NCI-H2196 (cell line): ENCODE measurements at regions not wholly inside any gene's neighbourhood (a gene's known extent, or its start where the extent isn't known, plus 50 kb on each side); places are given as distances from the start of the nearest gene placed in this dataset.
"Not testable (repeated sequence)": the region's sequence is repeated elsewhere in the genome, so short reads cannot be mapped to it uniquely, and the experiment has no call there.

Experiments
- DNase-seq: peaks from one replicate; lab custom pipeline; 2025; ENCODE audit not compliant: unreplicated experiment; lab: John Stamatoyannopoulos, UW

- DNase-seq: no peak
These were observed 86.1 kb downstream of the RAP2A start for GRCh38 chr13:97520061-97520460.

DNA sequence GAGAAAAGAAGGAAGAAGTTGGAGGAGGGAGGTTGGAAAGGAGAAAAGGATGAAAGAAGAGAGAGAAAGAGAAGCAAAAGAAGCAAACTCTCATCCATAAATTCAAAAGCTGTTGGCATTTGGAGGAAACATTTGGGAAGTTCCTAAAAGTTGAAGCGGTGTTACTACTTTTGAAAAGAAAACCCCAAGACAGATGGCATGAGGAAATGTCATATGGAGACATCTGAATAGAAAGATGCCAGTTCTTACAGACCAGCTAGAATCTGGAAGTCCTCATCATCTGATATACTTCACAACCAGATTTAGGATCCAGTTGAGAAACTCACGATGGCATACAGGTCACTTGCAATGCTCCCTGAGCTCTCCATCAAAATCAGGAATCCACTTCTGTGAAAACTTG lies 86.9 kb downstream of the RAP2A start:
- DNase-seq: no peak

DNA sequence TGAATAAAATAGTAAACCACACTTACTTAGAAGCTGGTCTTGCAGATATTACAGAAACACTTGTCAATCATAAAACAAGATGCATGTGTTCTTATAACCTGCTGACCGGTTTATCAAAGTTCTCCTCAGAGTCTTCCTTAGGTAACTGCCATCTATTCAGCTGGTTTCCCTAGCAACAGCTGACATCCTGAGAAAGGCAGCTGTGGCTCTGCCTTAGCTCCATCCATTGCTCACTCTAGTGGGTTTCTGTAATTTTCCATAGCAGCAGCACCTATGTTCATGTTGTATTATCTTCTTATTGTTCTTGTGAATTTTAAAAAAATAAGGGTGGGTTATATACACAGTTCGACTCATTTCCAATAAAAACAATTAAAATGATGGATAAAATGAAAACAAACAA lies 87.8 kb downstream of the RAP2A start:
- no peak for DNase-seq

GRCh38 chr13:97522243-97522642 lies 88.3 kb downstream of the RAP2A start:
- no peak for DNase-seq

DNA sequence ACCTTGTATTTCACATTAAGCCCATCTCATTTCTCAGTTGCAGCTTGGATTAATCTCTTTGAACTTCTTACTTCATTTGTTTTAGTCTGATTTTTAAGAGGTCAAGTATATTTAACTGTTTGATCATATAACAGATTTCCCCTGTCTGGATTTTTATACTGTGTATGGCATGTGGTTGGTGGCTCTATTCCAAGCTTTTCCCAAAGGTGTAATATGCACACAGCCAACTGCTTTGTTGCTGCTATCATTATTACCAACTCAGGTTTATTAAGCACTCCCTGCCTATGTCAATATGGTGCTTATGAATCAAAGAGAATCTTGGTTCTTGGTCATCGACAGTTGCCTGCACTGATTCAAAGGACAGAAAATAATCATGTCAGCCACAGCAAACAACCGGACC lies 92.6 kb downstream of the RAP2A start:
- no peak for DNase-seq

DNA sequence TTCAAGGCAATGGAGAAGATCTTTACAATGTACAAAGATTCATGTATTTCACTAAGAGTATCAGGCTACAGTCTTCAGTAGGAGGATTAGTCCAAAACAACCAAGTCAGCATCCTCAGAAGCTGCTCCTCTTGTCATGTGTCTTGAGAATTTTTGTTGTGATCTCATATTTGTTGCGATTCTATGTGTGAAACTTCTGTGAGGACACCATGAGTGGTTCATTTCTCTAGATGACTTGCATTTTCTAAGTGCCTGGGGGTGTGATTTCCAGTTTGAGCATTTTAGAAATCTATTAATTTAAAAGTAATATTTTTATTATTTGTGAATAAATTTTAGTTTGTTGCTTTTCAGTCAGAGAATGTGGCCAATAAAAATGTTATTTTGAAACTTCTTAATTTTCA lies 94.5 kb downstream of the RAP2A start:
- DNase-seq: no peak

DNA sequence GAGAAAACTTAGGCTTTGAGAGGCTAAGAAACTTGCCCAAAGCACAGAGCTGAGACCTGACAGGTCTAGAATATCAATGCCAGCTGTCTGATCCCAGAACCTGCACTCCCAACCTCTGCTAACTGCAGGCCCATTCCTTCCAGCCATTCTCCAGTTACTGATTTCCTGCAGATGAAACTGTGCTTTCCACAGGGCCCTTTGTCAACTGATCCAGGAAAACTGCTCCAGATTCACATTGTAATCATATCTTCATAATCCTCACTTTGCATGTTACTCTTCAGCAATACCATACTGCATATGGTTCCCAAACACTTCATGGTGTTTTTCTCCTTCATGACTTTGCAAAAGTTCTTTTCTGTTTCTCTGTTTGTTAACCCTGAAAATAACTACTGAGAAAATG lies 100.6 kb downstream of the RAP2A start:
- DNase-seq: no peak

GRCh38 chr13:97535614-97536013 lies 101.6 kb downstream of the RAP2A start:
- DNase-seq: no peak

DNA sequence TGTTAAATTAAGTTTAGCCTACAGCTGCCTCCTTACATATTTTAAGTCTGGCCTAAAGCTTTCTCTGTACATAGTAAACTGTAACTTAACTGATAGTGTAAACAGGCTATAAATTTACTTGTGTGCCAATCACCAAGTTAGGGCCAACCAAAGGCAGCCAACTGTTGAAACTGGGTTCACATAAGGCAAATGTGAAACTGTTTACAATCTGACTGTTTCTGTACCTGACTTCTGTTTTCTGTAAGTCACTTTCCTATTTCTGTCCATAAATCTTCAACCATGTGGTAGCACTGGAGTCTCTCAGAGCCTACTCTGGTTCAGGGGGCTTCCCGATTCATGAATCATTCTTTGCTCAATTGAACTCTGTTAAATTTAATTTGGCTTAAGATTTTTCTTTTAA lies 103.1 kb downstream of the RAP2A start:
- no peak for DNase-seq

DNA sequence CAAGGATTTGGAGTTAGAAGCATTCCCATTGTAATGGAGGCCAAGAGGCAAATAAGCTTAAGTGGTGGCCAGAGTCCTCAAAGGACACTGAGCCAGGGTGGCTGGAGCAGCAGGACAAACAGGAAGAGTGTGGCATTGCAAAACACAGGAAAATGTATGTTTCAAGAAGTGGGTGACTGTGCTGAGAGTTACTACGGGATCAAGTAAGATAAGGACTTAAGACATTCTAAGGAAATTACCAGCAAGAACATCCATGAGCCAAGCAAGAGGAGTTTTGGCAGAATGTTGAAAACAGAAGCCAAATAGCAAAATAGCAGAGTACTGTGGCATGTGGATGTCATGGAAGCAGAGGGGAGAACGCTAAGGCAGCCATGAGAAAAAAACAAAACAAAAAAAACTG lies 104.2 kb downstream of the RAP2A start:
- DNase-seq: no peak

DNA sequence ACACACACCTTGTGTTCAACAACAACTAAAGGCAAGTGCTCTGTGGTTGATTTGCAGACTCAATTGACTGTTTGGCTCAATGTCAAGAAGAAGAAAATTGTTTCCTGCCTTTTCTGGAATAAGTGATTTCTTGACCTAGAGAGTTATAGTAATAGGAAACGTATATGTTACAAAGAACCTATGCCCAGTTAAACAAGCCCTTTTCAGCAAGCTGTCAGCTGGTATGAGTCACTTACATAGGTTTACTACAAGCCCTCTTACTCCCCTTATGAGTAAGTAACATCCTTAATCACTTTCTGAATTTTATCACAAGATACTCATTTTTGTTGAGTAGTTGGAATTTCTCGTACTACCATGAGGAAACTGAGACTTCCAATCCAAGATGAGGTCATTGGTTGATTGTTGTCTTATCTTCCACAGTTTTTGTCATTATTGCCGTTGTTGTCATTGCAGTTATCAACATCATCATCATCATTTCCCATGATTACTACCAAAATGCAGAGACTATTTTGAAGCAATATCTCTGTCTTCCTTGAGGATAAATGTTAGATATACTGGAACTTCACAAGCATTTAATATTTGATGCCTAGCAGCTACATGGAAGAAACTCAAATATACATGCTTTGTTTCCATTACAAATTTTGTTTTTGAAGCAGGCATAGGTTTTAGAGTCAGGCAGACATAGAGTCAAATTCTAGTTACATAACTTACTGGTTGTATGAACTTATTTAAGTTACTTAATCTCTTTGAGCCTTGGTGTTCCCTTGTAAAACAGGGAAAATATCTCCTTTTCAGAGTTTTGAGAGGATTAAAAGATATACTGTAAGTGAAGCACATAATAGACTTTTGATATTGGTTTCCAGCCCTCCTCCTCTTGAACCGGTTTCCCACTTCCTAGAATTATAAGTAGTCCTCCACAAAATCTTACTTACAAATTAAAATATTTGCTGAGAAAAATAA lies 106.0 kb downstream of the RAP2A start:
- no peak for DNase-seq

DNA sequence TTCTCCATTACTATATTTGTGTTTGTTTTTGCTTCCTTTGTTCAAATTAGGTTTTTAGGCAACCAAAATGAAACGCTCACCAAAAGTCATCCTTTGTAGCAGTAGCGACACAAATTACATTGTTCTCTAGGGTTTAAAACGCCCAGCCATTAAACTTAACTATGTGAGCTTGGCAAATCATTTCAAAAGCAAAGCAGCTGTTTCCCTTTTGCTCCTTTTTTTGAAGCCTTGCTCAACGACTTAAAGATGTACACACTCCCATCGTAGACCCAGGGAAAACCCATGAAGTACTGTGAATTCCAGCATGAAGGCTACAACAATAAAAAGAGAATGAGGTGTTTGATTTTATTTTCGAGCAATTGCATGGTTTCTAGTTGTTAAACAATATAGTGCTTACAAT lies 106.7 kb downstream of the RAP2A start:
- DNase-seq: no peak

- no peak for DNase-seq
These were observed 108.2 kb downstream of the RAP2A start for GRCh38 chr13:97542102-97542685.

- DNase-seq: no peak
These were observed 110.2 kb downstream of the RAP2A start for GRCh38 chr13:97544031-97544765.

DNA sequence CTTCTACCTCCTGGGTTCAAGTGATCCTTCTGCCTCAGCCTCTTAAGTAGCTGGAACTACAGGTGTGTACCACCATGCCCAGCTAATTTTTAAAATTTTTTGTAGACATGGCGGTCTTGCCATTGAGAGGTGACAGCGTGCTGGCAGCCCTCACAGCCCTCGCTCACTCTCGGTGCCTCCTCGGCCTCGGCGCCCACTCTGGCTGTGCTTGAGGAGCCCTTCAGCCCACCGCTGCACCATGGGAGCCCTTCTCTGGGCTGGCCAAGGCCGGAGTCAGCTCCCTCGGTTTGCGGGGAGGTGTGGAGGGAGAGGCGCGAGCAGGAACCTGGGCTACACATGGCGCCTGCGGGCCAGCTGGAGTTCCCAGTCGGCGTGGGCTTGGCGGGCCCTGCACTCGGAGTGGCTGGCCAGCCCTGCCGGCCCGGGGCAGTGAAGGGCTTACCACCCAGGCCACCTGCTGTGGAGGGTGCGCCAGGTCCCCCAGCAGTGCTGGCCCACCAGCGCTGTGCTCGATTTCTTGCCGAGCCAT lies 111.1 kb downstream of the RAP2A start:
- DNase-seq: not testable (repeated sequence)

DNA sequence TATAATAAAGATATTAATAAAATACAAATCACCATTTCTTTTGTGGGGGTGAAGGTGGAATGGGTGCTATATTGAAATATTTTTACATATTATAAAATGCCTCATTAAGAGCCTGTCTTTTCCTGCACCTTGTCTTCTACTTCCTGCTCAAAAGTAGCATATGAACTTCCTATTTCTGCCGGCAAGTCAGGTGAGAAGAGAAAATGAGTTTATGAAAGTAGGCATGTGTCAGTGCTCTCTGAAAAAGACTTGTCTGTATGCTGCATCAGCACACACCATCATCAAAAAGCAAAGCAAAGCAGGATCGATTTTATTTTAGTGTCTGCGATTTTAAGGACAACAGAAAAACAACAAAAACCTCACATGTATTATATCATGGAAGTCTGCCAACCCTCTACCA lies 114.2 kb downstream of the RAP2A start:
- DNase-seq: no peak

DNA sequence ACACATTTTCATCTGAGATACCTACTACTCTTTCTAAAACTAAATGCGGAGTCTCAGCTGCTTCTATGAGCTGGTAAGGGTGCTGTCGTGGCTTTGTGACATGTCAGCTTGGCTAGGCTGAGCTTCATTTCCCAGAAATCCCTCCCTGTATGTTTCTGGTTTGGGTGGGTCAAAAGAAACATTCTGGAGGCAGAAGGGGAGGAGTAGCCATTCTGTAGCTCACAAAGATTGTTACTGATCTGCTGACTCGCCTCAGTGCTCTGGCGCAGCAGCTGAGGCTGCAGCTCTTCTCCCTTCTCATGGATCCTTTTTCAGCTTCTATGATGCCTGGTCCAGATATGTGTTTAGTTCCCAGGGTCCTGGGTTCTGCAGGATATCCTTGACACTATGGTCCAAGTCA lies 114.7 kb downstream of the RAP2A start:
- DNase-seq: no peak

DNA sequence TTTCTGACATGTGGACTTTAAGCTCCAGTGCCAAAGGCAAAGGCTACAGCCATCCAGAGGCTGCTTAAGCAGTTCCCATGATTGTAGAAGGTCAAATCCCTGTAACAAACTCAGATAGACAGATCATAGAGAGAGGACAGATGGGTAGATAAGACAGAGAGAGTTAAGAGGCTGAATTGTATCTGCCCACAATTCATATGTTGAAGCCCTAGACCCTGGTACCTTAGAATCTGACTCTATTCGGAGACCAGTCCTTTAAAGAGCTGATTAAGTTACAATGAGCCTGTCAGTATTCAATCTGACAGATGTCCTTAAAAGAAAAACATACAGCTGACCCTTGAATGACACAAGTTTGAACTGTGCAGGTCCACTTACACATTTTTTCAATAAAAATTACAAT lies 115.2 kb downstream of the RAP2A start:
- DNase-seq: no peak

- DNase-seq: no peak
These were observed 120.5 kb downstream of the RAP2A start for GRCh38 chr13:97554496-97554895.

GRCh38 chr13:97555034-97555433 lies 121.1 kb downstream of the RAP2A start:
- no peak for DNase-seq

GRCh38 chr13:97559030-97559429 lies 125.1 kb downstream of the RAP2A start:
- no peak for DNase-seq

- no peak for DNase-seq
These were observed 126.0 kb downstream of the RAP2A start for GRCh38 chr13:97559981-97560380.
